ENCODE measurements at regions not wholly inside any gene's neighbourhood (a gene's known extent, or its start where the extent isn't known, plus 50 kb on each side); places are given as distances from the start of the nearest gene placed in this dataset.

DNA sequence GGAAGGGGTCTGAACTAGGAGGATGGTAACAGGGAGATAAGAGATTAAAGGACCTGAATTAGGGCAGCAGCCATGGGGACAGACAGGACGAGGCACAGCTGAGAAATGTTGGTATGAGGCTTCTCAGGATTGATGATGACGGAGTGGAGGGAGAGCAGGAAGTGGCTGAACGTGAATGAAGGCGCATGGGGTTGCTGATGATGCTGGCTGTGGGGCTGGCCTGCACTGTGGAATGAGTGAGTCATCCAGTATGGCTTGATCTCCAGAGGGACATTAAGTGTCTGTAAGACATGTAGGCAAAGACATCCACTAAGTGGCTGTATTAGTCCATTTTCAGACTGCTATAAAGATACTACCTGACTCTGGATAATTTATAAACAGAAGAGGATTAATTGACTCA lies 256.4 kb downstream of the ICE1 start:
- H3K27me3 ChIP-seq = no peaks in the 10 kb centered on the region
- DNase-seq = peak; percentile 47 to 75
- no peaks in the 10 kb centered on the region for H3K36me3 ChIP-seq
- H3K9me3 ChIP-seq = no peaks in the 10 kb centered on the region
- peaks cover 0 to 24% (median 8%) of the 10 kb centered on the region in 4 donors for H3K4me1 ChIP-seq
- H3K27ac ChIP-seq = peak overlapping the region in 1 of 2 donors; percentile 32
- TF ChIP-seq, protein P1, sequence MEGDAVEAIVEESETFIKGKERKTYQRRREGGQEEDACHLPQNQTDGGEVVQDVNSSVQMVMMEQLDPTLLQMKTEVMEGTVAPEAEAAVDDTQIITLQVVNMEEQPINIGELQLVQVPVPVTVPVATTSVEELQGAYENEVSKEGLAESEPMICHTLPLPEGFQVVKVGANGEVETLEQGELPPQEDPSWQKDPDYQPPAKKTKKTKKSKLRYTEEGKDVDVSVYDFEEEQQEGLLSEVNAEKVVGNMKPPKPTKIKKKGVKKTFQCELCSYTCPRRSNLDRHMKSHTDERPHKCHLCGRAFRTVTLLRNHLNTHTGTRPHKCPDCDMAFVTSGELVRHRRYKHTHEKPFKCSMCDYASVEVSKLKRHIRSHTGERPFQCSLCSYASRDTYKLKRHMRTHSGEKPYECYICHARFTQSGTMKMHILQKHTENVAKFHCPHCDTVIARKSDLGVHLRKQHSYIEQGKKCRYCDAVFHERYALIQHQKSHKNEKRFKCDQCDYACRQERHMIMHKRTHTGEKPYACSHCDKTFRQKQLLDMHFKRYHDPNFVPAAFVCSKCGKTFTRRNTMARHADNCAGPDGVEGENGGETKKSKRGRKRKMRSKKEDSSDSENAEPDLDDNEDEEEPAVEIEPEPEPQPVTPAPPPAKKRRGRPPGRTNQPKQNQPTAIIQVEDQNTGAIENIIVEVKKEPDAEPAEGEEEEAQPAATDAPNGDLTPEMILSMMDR (IDR thresholded peaks at IDR 0.05) = no peak
- no peak overlapping the region for H3K4me3 ChIP-seq
- intact Hi-C loops (cut with DNase I; ENCODE audit: low total_unique reads) = no loop called here

DNA sequence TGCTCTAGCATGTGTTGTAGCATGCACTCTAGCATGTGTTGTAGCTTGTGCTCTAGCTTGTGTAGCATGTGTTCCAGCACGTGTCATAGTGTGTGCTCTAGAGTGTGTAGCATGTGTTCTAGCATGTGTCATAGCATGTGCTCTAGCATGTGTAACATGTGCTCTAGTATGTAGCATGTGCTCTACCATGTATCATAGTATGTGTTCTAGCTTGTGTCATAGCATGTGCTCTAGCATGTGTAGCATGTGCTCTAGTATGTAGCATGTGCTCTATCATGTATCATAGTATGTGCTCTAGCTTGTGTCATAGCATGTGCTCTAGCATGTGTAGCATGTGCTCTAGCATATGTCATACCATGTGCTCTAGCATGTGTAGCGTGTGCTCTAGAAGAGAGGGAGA lies 255.3 kb downstream of the ICE1 start:
- Histone ChIP-seq H3K9me3 (no peaks in the 10 kb centered on the region), H3K4me1 (peaks cover 0 to 24% (median 8%) of the 10 kb centered on the region in 4 donors), H3K36me3 (no peaks in the 10 kb centered on the region), H3K27ac (no peak overlapping the region), H3K27me3 (no peaks in the 10 kb centered on the region), H3K4me3 (no peak overlapping the region)
- TF ChIP-seq, protein P1 (IDR thresholded peaks at IDR 0.05) = no peak
- intact Hi-C loops (cut with DNase I; ENCODE audit: low total_unique reads) = no loop called here
- DNase-seq = no peak

DNA sequence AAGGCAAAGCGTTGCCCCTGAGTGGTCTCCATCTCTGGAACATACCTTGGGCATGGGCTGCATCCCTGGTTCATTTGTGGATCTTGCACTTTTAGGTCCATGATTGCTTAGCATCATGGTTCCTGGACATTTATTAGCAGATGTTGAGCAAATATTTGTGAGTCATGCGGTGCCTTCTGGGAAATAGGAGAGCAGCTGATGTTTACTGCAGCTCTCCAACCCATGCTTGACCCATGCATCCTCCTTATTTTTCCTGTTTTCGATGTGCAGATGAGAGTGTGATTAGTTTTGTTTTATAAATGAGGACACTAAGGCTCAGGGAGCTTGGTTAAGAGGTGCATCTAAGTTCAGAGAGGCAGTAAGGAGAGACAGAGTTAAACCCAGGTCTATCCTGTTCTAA lies 253.7 kb downstream of the ICE1 start:
- H3K4me1 ChIP-seq = peaks cover 0 to 24% (median 8%) of the 10 kb centered on the region in 4 donors
- no peaks in the 10 kb centered on the region for H3K27me3 ChIP-seq
- H3K9me3 ChIP-seq = no peaks in the 10 kb centered on the region
- H3K27ac ChIP-seq = no peak overlapping the region
- DNase-seq = no peak
- no peak overlapping the region for H3K4me3 ChIP-seq
- no peaks in the 10 kb centered on the region for H3K36me3 ChIP-seq
- intact Hi-C loops (cut with DNase I; ENCODE audit: low total_unique reads) = no loop called here
- TF ChIP-seq, protein P1 (IDR thresholded peaks at IDR 0.05) = no peak

DNA sequence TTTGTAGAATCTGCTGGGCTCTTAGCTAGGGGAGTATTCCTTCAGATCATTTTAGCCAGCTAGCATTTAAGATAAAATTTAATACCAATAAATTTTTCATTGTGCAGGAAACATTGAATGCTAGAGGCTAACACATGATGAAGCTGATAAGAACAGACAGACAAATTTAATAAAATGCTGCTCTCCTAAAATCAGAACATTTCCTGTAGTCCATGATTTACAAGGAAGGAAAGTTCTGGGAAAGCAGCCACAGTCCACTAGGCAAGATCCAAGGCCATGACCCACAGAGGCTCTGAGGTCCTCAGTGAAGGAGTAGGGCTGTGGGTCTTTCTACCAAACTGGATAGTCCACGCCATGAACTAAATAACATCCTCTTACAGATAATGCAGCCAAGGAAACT lies 253.0 kb downstream of the ICE1 start:
- TF ChIP-seq, protein P1 (IDR thresholded peaks at IDR 0.05) = no peak
- no peak overlapping the region for H3K4me3 ChIP-seq
- H3K9me3 ChIP-seq = no peaks in the 10 kb centered on the region
- no peaks in the 10 kb centered on the region for H3K36me3 ChIP-seq
- peaks cover 0 to 24% (median 8%) of the 10 kb centered on the region in 4 donors for H3K4me1 ChIP-seq
- H3K27me3 ChIP-seq = no peaks in the 10 kb centered on the region
- intact Hi-C loops (cut with DNase I; ENCODE audit: low total_unique reads) = no loop called here
- DNase-seq = no peak
- no peak overlapping the region for H3K27ac ChIP-seq

DNA sequence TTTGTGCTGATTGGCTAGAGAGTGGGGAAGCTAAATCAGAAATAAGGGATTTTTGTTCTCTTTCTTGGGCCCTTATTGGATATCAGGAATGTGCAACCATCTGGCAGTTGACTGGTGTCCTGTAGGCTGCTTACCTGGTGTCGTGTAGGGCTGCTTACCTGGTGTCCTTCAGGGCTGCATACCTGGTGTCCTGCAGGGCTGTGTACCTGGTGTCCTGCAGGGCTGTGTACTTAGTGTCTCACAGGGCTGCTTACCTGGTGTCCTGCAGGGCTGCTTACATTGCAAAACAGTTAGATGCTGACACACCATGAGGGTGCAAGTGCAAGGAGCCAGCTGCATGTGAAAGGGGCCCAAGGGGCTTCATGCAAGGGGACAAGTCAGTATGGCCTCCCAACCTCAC lies 249.3 kb downstream of the ICE1 start:
- Histone ChIP-seq H3K4me1 (peaks cover 0 to 21% (median 4%) of the 10 kb centered on the region in 4 donors), H3K4me3 (no peak overlapping the region), H3K36me3 (no peaks in the 10 kb centered on the region), H3K9me3 (no peaks in the 10 kb centered on the region), H3K27ac (no peak overlapping the region), H3K27me3 (no peaks in the 10 kb centered on the region)
- intact Hi-C loops (cut with DNase I; ENCODE audit: low total_unique reads) = no loop called here
- TF ChIP-seq, protein P1 (IDR thresholded peaks at IDR 0.05) = no peak
- DNase-seq = no peak

DNA sequence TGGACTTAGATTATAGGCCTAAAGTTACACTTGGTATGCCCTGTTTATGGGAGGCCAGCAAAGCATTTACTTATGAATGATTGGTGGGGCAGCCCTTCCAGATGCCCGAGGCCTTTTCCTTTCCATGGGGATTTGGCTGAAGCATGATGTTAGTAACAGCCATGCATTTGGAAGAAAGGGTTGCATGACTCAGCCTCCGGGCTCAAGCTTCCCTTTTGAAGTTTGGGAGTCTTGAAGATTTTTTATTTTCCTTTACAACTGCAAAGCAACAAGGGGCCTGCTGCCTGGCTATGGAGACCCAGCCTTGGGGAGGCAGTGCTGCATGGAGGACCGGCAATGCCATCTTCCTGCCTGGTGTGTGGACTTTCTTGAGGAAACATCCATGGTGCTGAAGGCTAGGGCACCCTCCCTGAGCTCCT lies 244.7 kb downstream of the ICE1 start:
- no peak overlapping the region for H3K27ac ChIP-seq
- intact Hi-C loops (cut with DNase I; ENCODE audit: low total_unique reads) = no loop called here
- H3K27me3 ChIP-seq = no peaks in the 10 kb centered on the region
- H3K4me1 ChIP-seq = no peaks in the 10 kb centered on the region
- H3K4me3 ChIP-seq = no peak overlapping the region
- H3K9me3 ChIP-seq = no peaks in the 10 kb centered on the region
- DNase-seq = no peak
- H3K36me3 ChIP-seq = no peaks in the 10 kb centered on the region
- TF ChIP-seq, protein P1 (IDR thresholded peaks at IDR 0.05) = no peak

All from tibial artery (tissue), 4 donors.